Gastroesophageal sphincter (tissue), 3 donors: ENCODE measurements at regions not wholly inside any gene's neighbourhood (a gene's known extent, or its start where the extent isn't known, plus 50 kb on each side); places are given as distances from the start of the nearest gene placed in this dataset.

ENCODE experiments used
- CTCF ChIP-seq, 4 experiments: fragments of 200-600 bp in 2 of 4; fragments of 450-650 bp in 2 of 4; sonication (generic) in 1 of 4; IDR thresholded peaks; one replicate each; pipeline ENCODE4 v1.5.1; 2017 to 2019; ENCODE audit warnings: antibody characterized with exemption in 4 of 4, mild to moderate bottlenecking in 2 of 4, moderate library complexity in 2 of 4
- POLR2AphosphoS5 ChIP-seq: sonication (generic); formaldehyde crosslinking; IDR thresholded peaks from one replicate; pipeline ENCODE4 v1.6.1; 2017; ENCODE audit warnings: antibody characterized with exemption

GRCh38 chr10:8830876-8831275, 776.4 kb downstream of the GATA3 start:
- TF ChIP-seq CTCF (IDR thresholded peaks at IDR 0.05) (no peak), POLR2AphosphoS5 (no peak)
